ENCODE measurements at regions not wholly inside any gene's neighbourhood (a gene's known extent, or its start where the extent isn't known, plus 50 kb on each side); places are given as distances from the start of the nearest gene placed in this dataset.

DNA sequence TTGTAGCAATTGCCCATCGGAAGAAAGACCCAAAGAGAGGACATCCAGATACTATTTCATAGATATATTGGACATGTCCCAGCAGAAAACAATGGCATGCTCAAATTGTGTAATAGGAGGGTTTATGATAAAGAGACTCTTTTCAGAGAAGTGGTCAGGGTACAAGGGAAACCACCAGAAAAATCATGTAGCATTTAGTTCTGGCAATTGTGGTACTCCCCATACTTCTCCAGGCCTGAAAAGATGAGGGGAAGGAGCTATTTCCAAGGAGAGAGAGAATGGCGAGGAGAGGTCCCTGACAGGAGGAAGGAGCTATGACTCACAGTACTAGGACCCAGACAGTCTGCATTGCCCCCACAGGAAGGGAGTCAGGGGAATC is 68.4 kb upstream of the ADO start:
- Histone ChIP-seq H3K27me3 (ENCODE audit: low read depth, low read length) (no peaks in the 10 kb centered on the region), H3K36me3 (ENCODE audit: control insufficient read depth in 1 of 2, insufficient read depth in 2 of 2, low read length in 2 of 2) (no peaks in the 10 kb centered on the region), H3K4me3 (ENCODE audit: low read depth in 1 of 2, low read length in 2 of 2) (no peak overlapping the region), H3K9me3 (ENCODE audit: control insufficient read depth in 1 of 2, low read length in 2 of 2) (no peaks in the 10 kb centered on the region), H3K4me1 (ENCODE audit: control insufficient read depth in 1 of 2, insufficient read depth in 2 of 2, low read length in 2 of 2) (no peaks in the 10 kb centered on the region), H3K27ac (ENCODE audit: low read length) (no peak overlapping the region)

DNA sequence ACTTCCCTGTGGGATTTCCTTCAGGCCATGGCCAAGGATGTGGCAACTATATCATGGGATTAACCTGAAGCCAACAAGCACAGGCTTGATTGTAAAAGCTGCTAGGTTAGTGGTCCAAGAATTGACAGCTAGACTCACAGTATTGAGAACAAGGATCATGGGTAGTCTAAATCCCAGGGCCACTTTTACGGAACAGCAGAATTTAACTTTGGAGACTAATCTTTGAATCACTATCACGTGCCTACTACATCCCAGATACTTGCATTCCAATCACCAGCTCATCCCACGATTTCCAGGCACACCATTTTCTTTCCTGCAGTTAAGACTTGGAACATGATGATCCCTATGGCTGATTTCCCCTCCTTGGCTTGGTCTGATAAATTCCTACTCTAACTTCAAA is 65.6 kb upstream of the ADO start:
- Histone ChIP-seq H3K36me3 (ENCODE audit: control insufficient read depth in 1 of 2, insufficient read depth in 2 of 2, low read length in 2 of 2) (no peaks in the 10 kb centered on the region), H3K4me1 (ENCODE audit: control insufficient read depth in 1 of 2, insufficient read depth in 2 of 2, low read length in 2 of 2) (no peaks in the 10 kb centered on the region), H3K4me3 (ENCODE audit: low read depth in 1 of 2, low read length in 2 of 2) (no peak overlapping the region), H3K9me3 (ENCODE audit: control insufficient read depth in 1 of 2, low read length in 2 of 2) (no peaks in the 10 kb centered on the region), H3K27me3 (ENCODE audit: low read depth, low read length) (no peaks in the 10 kb centered on the region), H3K27ac (ENCODE audit: low read length) (no peak overlapping the region)

DNA sequence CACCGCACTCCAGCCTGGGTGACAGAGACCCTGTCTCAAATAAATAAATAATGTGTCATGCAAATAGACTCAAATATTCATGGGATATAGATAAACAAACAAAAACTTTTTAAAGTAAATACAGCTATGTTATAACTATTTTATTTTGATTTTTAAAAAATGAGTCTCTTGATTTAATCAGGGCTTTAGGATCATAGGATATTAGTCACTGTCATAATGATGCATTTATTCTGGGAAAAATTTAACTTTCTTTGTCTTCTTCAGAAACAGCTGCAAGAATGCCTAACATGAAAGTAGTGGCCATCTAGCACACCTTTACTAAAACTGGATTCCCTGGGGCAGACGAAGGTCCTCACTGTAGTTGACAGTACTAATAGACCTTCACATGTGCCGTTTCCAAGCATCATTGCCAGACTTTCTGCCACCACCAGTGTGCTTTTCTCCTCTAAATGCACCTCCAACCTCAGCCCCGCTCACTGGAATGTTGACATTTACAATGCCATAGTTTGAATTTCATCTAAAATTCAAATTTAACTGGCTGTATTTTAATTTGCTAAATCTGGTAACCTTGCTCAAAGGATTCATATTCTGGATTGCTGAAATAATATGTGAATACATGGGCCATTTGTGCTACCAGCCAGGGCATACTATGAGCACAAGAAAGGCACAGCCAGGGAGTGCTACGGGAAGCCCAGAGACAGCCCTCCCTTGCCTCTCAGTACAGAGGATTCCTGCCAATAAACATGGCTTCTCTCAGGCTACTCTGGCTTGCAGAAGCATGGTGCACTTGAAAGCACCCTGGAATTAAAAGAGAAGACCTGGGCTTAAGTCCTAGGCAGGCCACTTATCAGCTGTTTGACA is 63.4 kb upstream of the ADO start:
- H3K9me3 ChIP-seq (ENCODE audit: control insufficient read depth in 1 of 2, low read length in 2 of 2): no peaks in the 10 kb centered on the region
- no peaks in the 10 kb centered on the region for H3K36me3 ChIP-seq (ENCODE audit: control insufficient read depth in 1 of 2, insufficient read depth in 2 of 2, low read length in 2 of 2)
- H3K4me3 ChIP-seq (ENCODE audit: low read depth in 1 of 2, low read length in 2 of 2): no peak overlapping the region
- no peaks in the 10 kb centered on the region for H3K4me1 ChIP-seq (ENCODE audit: control insufficient read depth in 1 of 2, insufficient read depth in 2 of 2, low read length in 2 of 2)
- H3K27me3 ChIP-seq (ENCODE audit: low read depth, low read length): no peaks in the 10 kb centered on the region
- no peak overlapping the region for H3K27ac ChIP-seq (ENCODE audit: low read length)

DNA sequence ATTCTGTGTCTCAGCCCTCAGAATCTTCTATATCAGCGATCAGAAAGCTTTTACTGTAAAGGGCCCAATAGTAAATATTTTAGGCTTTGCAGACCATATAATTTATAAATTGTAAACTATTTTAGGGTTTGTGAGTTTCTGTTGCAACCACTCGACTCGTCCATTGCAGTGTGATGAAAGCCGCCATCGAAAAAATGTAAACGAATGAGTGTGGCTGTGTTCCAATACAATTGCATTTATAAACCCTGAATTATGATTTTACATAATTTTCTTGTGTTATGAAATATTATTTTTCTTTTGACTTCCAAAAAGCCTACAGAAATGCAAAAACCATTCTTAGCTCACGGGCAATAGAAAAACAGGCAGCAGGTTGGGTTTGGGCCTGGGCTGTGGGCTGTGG is 62.5 kb upstream of the ADO start:
- Histone ChIP-seq H3K9me3 (ENCODE audit: control insufficient read depth in 1 of 2, low read length in 2 of 2) (no peaks in the 10 kb centered on the region), H3K27ac (ENCODE audit: low read length) (no peak overlapping the region), H3K4me1 (ENCODE audit: control insufficient read depth in 1 of 2, insufficient read depth in 2 of 2, low read length in 2 of 2) (no peaks in the 10 kb centered on the region), H3K4me3 (ENCODE audit: low read depth in 1 of 2, low read length in 2 of 2) (no peak overlapping the region), H3K27me3 (ENCODE audit: low read depth, low read length) (no peaks in the 10 kb centered on the region), H3K36me3 (ENCODE audit: control insufficient read depth in 1 of 2, insufficient read depth in 2 of 2, low read length in 2 of 2) (no peaks in the 10 kb centered on the region)

DNA sequence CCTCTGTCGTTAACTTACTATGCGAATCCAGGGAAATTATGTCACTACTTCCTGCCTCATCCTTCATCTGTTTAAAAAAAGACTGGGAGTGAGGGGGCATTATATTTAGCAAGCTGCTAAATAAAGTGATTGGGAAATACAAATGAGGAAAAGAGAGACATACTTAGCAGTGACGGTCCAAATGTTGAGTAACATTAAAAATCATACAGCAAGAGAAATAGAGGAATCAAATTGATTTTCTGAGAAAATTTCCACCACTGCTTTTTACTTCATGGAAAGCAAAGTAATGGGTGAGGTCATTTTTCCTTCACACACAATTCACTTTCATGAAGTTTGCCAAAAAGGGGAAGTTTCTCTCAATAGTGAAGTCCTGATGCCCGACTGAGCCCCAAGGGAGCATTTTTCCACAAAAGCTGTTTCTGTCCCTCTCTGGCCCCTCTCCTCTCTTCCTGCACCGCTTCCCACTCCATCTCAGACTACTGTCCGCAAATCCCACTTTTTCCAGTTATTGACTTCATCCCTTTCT is 61.9 kb upstream of the ADO start:
- no peaks in the 10 kb centered on the region for H3K4me1 ChIP-seq (ENCODE audit: control insufficient read depth in 1 of 2, insufficient read depth in 2 of 2, low read length in 2 of 2)
- H3K4me3 ChIP-seq (ENCODE audit: low read depth in 1 of 2, low read length in 2 of 2): no peak overlapping the region
- H3K9me3 ChIP-seq (ENCODE audit: control insufficient read depth in 1 of 2, low read length in 2 of 2): no peaks in the 10 kb centered on the region
- H3K27me3 ChIP-seq (ENCODE audit: low read depth, low read length): no peaks in the 10 kb centered on the region
- H3K36me3 ChIP-seq (ENCODE audit: control insufficient read depth in 1 of 2, insufficient read depth in 2 of 2, low read length in 2 of 2): no peaks in the 10 kb centered on the region
- no peak overlapping the region for H3K27ac ChIP-seq (ENCODE audit: low read length)

DNA sequence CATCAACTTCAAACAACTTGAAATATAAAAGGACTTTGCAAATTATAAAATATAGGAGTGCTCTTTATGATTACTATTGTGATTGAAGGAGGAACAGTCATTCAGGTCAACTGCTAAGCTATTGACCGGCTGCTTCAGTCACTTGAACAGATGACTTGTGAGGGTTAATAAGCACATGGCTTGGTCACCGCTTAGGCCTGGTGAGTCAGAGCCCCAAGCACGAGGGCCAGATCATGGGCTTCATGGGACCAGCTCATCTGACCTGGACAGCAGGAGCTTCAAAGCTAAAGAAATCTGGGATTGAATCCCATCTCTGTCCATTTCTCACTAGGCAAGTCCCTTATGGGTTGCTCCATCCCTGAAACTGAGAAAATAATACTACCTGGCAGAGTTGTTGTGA is 60.4 kb upstream of the ADO start:
- Histone ChIP-seq H3K9me3 (ENCODE audit: control insufficient read depth in 1 of 2, low read length in 2 of 2) (no peaks in the 10 kb centered on the region), H3K4me3 (ENCODE audit: low read depth in 1 of 2, low read length in 2 of 2) (no peak overlapping the region), H3K4me1 (ENCODE audit: control insufficient read depth in 1 of 2, insufficient read depth in 2 of 2, low read length in 2 of 2) (no peaks in the 10 kb centered on the region), H3K27me3 (ENCODE audit: low read depth, low read length) (no peaks in the 10 kb centered on the region), H3K36me3 (ENCODE audit: control insufficient read depth in 1 of 2, insufficient read depth in 2 of 2, low read length in 2 of 2) (no peaks in the 10 kb centered on the region), H3K27ac (ENCODE audit: low read length) (no peak overlapping the region)

DNA sequence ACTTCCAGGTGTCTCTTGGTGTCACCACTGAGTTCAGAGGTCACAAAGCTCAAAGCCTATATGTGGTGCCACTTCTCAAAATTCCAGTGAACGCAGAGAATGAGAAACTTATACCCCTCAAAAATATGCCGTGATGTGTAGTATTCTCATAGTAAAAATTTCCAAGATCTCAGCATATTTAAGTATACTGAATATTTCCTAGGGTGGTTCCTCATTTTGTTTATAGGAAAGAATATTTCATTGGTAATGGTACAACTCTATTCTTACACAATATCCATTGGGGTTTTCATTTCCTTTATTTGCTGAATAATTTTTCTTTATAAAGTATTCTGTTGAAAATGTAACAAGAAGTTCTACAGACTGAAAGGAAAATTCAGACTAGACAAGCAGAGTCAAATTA is 58.9 kb upstream of the ADO start:
- Histone ChIP-seq H3K36me3 (ENCODE audit: control insufficient read depth in 1 of 2, insufficient read depth in 2 of 2, low read length in 2 of 2) (no peaks in the 10 kb centered on the region), H3K9me3 (ENCODE audit: control insufficient read depth in 1 of 2, low read length in 2 of 2) (no peaks in the 10 kb centered on the region), H3K27ac (ENCODE audit: low read length) (no peak overlapping the region), H3K27me3 (ENCODE audit: low read depth, low read length) (no peaks in the 10 kb centered on the region), H3K4me3 (ENCODE audit: low read depth in 1 of 2, low read length in 2 of 2) (no peak overlapping the region), H3K4me1 (ENCODE audit: control insufficient read depth in 1 of 2, insufficient read depth in 2 of 2, low read length in 2 of 2) (no peaks in the 10 kb centered on the region)

DNA sequence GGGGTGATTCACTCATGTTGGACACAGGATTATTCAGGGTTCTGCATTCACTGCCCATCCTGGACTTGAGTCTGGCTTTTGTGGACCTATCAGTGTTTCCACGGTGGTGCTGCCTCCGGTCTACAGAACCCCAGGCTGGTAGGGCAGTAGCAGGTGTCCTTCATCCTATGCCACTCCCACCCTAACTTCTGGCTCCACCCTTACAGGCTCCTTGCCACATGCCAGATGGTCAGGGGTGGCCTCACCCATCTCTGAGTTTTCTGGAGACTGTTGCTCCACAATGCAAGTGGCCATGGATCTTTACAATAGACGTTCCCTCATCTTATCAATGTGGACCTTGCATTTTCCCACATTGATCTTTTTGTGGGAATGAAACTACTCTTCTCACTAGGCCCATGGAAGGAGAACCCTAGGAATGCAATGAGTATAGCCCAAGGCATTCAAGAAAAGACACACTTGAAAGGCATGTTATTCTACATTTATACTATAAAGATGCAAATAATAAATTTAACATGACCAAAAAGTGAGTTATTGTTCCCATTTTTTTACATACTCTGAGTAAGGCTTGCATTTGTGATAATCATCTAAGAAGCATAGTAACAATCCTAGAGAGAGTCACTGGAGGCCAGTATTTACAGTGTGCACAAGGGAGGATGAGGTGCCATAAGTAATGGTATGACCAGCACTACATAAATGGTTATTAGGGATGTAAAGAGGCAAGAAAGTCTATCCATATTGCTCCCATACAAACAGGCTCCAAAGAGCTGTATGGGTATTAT is 57.4 kb upstream of the ADO start:
- H3K27ac ChIP-seq (ENCODE audit: low read length): no peak overlapping the region
- H3K9me3 ChIP-seq (ENCODE audit: control insufficient read depth in 1 of 2, low read length in 2 of 2): no peaks in the 10 kb centered on the region
- H3K4me3 ChIP-seq (ENCODE audit: low read depth in 1 of 2, low read length in 2 of 2): no peak overlapping the region
- H3K4me1 ChIP-seq (ENCODE audit: control insufficient read depth in 1 of 2, insufficient read depth in 2 of 2, low read length in 2 of 2): no peaks in the 10 kb centered on the region
- no peaks in the 10 kb centered on the region for H3K36me3 ChIP-seq (ENCODE audit: control insufficient read depth in 1 of 2, insufficient read depth in 2 of 2, low read length in 2 of 2)
- H3K27me3 ChIP-seq (ENCODE audit: low read depth, low read length): no peaks in the 10 kb centered on the region

DNA sequence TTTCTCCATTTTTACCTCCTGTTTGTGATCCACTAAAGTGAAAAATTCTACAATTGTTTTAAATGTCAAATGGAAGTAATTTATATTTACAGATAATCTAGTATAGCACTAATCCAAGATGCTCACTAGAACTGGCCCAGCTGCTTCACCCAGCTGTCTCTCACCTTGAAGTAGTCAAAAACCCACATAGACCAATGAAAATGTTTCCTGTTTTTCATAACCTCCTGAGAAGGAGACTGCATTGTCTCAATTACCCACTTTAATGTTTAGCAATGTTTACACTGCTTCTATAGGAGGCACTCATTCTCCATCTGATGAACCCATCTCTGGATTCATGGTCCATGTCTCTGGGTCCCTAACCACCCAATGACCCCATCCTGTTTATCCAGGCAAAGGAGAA is 56.1 kb upstream of the ADO start:
- Histone ChIP-seq H3K9me3 (ENCODE audit: control insufficient read depth in 1 of 2, low read length in 2 of 2) (no peaks in the 10 kb centered on the region), H3K27me3 (ENCODE audit: low read depth, low read length) (no peaks in the 10 kb centered on the region), H3K36me3 (ENCODE audit: control insufficient read depth in 1 of 2, insufficient read depth in 2 of 2, low read length in 2 of 2) (no peaks in the 10 kb centered on the region), H3K4me1 (ENCODE audit: control insufficient read depth in 1 of 2, insufficient read depth in 2 of 2, low read length in 2 of 2) (no peaks in the 10 kb centered on the region), H3K27ac (ENCODE audit: low read length) (no peak overlapping the region), H3K4me3 (ENCODE audit: low read depth in 1 of 2, low read length in 2 of 2) (no peak overlapping the region)

DNA sequence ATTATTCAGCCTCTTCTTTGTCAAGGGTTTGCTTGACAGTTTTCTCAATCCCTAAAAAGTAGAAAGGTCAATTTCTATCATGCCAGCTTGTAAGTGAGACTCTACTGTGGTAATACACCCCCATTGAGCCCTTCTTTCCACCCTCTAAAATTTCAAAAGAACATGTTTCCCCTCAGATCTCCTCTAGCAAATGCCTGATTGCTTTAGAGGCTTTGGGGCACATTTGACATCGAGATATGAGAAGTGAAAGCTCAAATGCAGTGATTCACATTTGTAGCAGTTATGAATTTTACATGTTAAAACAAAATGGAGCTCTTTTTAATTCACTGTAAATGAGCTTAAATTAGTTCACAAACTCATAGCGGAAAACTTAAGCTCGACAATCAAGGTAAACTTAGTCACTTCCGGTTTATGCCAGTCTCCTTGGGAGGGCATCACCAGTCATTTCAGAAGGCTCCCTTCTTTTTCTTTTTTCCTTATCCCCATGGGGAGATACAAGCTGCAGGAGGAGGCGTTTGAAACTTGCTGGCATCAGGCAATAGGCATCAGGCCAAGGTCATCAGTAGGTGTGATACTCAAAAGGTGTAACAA is 55.3 kb upstream of the ADO start:
- Histone ChIP-seq H3K4me3 (ENCODE audit: low read depth in 1 of 2, low read length in 2 of 2) (no peak overlapping the region), H3K27ac (ENCODE audit: low read length) (no peak overlapping the region), H3K9me3 (ENCODE audit: control insufficient read depth in 1 of 2, low read length in 2 of 2) (no peaks in the 10 kb centered on the region), H3K4me1 (ENCODE audit: control insufficient read depth in 1 of 2, insufficient read depth in 2 of 2, low read length in 2 of 2) (no peaks in the 10 kb centered on the region), H3K27me3 (ENCODE audit: low read depth, low read length) (no peaks in the 10 kb centered on the region), H3K36me3 (ENCODE audit: control insufficient read depth in 1 of 2, insufficient read depth in 2 of 2, low read length in 2 of 2) (no peaks in the 10 kb centered on the region)

All from muscle layer of duodenum (tissue), 2 donors.